Activated naive CD4-positive, alpha-beta T cell treated with anti-CD3 and anti-CD28 coated beads, Interleukin-2, amount 50 U/mL, for 24 hours (primary cell): ENCODE measurements at regions not wholly inside any gene's neighbourhood (a gene's known extent, or its start where the extent isn't known, plus 50 kb on each side); places are given as distances from the start of the nearest gene placed in this dataset.

Experiments
- H3K27ac Mint-ChIP-seq: one replicate; pipeline ENCODE4 v1.8.0; 2021; ENCODE audit warnings: mild to moderate bottlenecking, mixed read lengths
- H3K27me3 Mint-ChIP-seq: one replicate; pipeline ENCODE4 v1.8.0; 2021; ENCODE audit warnings: mixed read lengths
- H3K36me3 Mint-ChIP-seq: one replicate; pipeline ENCODE4 v1.8.0; 2021; ENCODE audit warnings: mixed read lengths
- H3K4me1 Mint-ChIP-seq: one replicate; pipeline ENCODE4 v1.8.0; 2021; ENCODE audit warnings: mixed read lengths
- H3K4me3 Mint-ChIP-seq: one replicate; pipeline ENCODE4 v1.8.0; 2021; ENCODE audit warnings: mild to moderate bottlenecking, mixed read lengths
- H3K9me3 Mint-ChIP-seq: one replicate; pipeline ENCODE4 v1.8.0; 2021; ENCODE audit warnings: mixed read lengths

DNA sequence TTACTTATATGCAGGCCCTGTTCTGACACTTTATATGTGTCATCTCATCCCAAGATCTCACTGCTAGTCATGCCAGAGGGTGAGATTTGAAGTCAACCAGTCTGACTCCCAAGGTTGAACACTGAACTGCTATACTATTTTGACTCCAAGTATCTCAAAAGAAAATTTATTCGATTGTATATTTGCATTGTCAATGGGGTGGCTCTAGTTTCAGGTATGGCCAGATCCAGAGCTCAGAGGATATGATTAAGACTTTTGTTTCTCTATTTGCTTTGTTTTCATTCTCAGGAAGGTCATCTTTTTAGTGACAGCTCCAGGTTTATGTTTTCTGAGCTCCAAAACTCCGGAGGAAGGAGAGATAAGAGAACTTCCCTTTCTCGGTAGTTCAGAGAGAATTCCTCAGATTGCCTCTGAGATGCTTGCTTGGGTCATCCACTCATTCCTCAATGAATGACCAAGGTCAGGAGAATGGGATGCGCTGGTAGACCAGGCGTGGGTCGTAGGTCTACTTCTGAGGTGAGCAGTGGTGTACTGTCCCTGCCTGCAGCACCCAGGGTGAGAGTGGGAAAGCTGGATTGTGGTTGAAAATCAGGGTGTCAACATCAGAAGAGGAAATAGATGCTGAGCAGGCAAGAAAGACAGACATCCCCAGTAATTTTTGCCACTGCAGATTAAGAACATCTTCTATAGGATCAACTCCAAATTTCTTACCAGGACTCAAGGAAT lies 99.3 kb downstream of the PFDN4 start:
- no peaks in the 10 kb centered on the region for H3K36me3 Mint-ChIP-seq
- H3K4me3 Mint-ChIP-seq: no peak overlapping the region
- H3K9me3 Mint-ChIP-seq: no peaks in the 10 kb centered on the region
- H3K27me3 Mint-ChIP-seq: peaks cover 15% of the 10 kb centered on the region
- H3K4me1 Mint-ChIP-seq: peaks cover 5% of the 10 kb centered on the region
- peak overlapping the region; percentile 2 for H3K27ac Mint-ChIP-seq

DNA sequence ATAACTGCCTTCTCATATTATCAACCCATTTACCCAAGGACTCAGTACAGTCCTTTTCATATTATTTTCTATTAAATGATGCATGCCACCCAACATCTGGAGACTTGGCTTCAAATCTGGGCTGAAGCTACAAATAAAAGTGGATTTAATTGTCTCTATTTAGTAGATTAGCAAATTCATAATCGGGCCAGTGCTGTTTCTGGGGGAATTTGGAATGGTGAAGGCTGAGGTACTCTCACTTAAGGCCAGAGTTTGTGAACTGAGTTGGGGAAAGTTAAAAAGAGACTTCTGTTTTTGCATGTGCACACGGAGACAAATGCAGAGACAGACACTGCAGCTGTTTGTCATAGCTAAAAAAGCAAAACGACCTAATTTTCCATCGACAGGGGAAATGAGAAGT lies 100.9 kb downstream of the PFDN4 start:
- Mint-ChIP-seq H3K4me1 (peaks cover 9% of the 10 kb centered on the region), H3K36me3 (no peaks in the 10 kb centered on the region), H3K27ac (peak overlapping the region; percentile 5), H3K9me3 (no peaks in the 10 kb centered on the region), H3K4me3 (no peak overlapping the region), H3K27me3 (peaks cover 12% of the 10 kb centered on the region)

DNA sequence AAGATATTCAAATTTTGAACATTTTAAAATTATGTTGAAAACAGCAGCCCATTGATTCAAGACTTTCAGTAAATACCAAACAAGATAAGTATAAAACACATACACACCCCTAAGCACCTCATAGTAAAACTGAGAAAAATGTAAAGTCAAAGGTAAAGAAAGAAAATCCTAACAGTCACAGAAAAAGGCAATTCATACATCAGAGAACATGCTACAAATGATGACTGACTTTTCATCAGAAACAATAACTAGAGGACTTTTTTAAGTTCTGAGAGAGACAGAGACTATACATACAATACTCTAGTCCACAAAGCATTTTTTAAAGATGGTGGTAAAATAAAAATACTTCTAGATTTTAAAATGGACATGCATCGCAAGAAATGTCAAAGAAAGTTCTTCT lies 111.0 kb downstream of the PFDN4 start:
- Mint-ChIP-seq H3K9me3 (no peaks in the 10 kb centered on the region), H3K4me1 (peaks cover 24% of the 10 kb centered on the region), H3K36me3 (no peaks in the 10 kb centered on the region), H3K27ac (peak overlapping the region; percentile 48), H3K27me3 (peaks cover 10% of the 10 kb centered on the region), H3K4me3 (no peak overlapping the region)

DNA sequence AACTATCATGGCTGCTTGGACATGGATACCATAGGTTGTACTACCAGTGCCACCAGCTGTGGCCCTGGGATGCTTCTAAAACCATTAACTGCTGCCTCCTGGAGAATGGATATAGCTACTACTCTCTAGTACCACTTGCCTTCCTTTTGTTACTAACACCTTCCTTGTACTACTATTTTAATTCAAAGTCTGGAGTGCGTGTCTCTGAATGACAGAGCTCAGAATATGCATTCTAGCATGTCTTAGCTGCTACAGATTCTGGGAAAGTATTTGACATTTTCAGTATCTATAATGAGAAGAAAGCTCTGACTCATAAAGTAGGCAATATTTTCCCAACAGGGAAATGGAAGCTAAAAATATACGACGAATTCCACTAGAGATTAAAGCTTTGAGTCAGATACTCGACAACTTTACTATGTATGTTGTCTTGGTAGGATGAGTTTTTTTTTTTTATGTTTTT lies 112.3 kb downstream of the PFDN4 start:
- H3K27me3 Mint-ChIP-seq: peaks cover 7% of the 10 kb centered on the region
- H3K4me1 Mint-ChIP-seq: peaks cover 36% of the 10 kb centered on the region
- H3K9me3 Mint-ChIP-seq: no peaks in the 10 kb centered on the region
- no peak overlapping the region for H3K4me3 Mint-ChIP-seq
- H3K27ac Mint-ChIP-seq: peak overlapping the region; percentile 92
- no peaks in the 10 kb centered on the region for H3K36me3 Mint-ChIP-seq

DNA sequence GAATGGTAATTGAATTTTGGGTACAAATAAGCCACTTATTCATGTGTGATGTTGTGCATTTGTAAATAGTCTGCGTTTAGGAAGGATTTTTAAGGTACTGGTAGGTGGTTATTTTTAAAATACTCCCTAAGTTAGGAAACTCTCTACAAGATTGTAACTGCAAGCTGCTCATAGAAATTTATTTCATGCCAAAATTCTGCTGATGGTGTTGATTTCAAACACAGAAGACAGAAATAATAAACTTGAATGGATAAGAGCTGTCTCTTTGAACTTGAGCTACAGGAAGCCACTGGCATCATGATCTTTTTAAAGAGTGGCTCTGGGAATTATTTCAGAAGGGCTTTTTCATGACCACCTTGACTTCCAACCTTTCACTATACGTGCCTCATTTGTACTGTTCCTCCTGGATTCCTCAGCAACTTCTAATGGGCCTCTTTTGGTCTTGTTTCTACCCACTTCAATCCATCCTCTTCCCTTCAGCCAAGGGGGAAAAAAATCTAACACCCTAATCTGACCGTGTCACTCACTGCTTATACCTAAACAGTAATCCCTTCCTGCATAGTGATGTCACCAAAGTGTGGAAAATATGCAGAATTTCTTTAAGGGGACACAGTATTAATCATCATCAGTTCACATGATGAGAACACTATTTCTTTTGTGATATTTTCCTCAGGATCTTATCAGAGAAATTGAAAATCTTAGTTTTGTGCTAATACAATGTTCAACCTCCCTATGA lies 113.6 kb downstream of the PFDN4 start:
- Mint-ChIP-seq H3K4me3 (peak overlapping the region; percentile 16), H3K27me3 (peaks cover 2% of the 10 kb centered on the region), H3K36me3 (no peaks in the 10 kb centered on the region), H3K4me1 (peaks cover 36% of the 10 kb centered on the region), H3K9me3 (no peaks in the 10 kb centered on the region), H3K27ac (peak overlapping the region; percentile 81)

DNA sequence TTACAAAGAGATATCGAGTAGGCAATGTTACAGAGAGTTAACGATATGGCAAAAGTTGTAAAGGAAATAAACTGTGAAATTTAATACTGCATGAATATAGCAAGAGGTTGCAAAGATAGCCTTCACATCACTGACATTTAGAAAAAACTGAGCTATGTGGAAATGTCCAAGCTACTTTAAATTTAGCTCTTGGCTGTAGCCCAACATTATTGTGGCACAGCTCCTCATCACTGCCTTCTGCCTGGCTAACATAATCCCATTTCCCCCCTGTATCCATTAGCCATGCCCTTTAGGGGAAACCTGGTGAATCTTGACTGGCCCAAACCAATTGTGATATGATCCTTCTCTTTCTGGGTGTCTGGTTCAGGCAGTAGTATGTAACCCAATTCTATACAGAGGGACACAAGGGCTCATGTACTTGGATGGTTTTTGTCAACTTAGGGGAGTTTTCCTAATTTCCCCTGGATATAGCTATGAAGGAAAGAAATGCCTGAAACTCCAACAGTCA lies 115.4 kb downstream of the PFDN4 start:
- Mint-ChIP-seq H3K4me1 (peaks cover 36% of the 10 kb centered on the region), H3K27ac (peak overlapping the region; percentile 15), H3K4me3 (no peak overlapping the region), H3K9me3 (no peaks in the 10 kb centered on the region), H3K27me3 (peaks cover 2% of the 10 kb centered on the region), H3K36me3 (no peaks in the 10 kb centered on the region)

DNA sequence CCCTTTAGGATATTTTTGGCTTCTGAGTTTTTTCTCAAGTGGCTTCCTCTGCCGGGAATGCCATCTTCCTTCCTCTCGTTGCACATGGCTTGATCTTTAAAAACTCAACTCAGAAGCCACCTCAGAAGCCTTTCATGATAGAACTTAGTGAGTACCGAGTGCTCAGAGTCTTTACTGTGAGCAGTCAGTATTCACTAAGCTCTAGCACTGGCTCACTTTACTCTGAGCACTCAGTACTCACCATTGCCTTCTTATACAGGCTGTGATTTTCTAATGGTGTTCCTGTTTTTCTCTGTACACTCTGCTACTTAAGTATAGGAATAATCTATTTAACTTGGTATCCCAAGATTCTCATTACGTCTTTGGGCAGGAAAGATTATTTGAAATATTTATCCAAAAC lies 116.2 kb downstream of the PFDN4 start:
- Mint-ChIP-seq H3K27me3 (peaks cover 2% of the 10 kb centered on the region), H3K4me3 (no peak overlapping the region), H3K4me1 (peaks cover 36% of the 10 kb centered on the region), H3K36me3 (no peaks in the 10 kb centered on the region), H3K27ac (peak overlapping the region; percentile 61), H3K9me3 (no peaks in the 10 kb centered on the region)

DNA sequence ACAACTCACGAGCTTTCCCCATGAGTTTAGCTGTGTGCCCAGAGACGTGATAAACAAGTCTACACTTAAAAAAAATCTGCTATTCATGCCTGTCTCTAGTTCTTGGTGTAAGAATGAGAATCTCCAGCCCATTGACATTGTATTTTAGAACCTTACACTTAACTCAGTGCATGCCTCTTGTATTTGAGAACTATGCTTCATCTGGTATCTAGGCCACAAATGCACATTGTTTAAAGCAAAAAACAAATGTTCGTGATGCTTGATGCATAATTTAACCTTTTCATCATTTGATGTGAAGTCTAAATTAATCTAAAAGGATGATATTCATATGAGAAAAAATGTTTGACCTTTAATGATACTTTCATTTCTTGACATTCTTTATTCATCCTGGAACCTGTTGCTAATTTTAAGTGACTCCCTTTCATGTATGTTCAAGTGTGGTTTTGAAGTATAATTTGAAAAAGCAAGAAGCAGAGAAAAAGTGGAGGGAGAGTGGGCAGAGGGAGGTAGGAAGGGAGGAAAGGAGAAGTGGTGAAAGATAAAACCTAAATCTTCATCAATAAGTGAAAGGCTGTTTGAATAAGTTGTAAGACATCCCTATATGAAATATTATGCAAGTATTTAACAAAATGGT lies 116.9 kb downstream of the PFDN4 start:
- no peaks in the 10 kb centered on the region for H3K36me3 Mint-ChIP-seq
- H3K27ac Mint-ChIP-seq: peak overlapping the region; percentile 61
- peaks cover 31% of the 10 kb centered on the region for H3K4me1 Mint-ChIP-seq
- H3K27me3 Mint-ChIP-seq: peaks cover 2% of the 10 kb centered on the region
- H3K4me3 Mint-ChIP-seq: peak overlapping the region; percentile 5
- no peaks in the 10 kb centered on the region for H3K9me3 Mint-ChIP-seq

DNA sequence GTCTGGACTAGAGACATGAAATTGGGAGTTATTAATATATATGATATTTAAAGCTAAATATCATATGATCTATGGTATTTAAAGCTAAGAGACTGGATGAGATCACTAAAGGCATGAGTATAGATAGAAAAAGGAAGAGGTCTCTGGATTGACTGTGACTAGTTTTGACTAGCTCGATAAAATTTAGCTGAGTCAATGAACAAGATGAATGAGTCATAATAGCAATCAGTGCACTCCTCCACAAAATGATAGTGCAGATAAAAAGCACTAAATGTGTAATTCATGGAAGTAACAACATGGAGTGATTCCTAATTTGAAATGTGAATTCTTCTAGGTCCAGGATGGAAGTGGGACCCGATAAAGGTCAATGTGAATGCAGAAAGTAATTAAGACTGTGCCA lies 127.4 kb downstream of the PFDN4 start:
- Mint-ChIP-seq H3K27me3 (peaks cover 7% of the 10 kb centered on the region), H3K4me1 (no peaks in the 10 kb centered on the region), H3K36me3 (no peaks in the 10 kb centered on the region), H3K27ac (no peak overlapping the region), H3K9me3 (peaks cover 8% of the 10 kb centered on the region), H3K4me3 (no peak overlapping the region)

DNA sequence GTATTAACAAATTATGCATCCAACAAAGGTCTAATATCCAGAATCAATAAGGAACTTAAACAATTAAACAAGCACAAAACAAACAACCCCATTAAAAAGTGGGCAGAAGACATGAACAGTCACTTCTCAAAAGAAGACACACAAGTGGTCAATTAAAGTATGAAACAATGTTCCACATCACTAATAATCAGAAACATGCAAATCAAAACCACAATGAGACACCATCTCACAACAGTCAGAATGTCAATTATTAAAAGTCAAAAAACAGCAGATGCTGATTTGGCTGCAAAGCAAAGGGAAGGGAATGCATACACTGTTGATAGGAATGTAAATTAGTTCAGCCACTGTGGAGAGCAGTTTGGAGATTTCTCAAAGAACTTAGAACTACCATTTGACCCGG lies 129.3 kb downstream of the PFDN4 start:
- no peak overlapping the region for H3K4me3 Mint-ChIP-seq
- peaks cover 8% of the 10 kb centered on the region for H3K9me3 Mint-ChIP-seq
- no peak overlapping the region for H3K27ac Mint-ChIP-seq
- no peaks in the 10 kb centered on the region for H3K4me1 Mint-ChIP-seq
- H3K36me3 Mint-ChIP-seq: no peaks in the 10 kb centered on the region
- H3K27me3 Mint-ChIP-seq: peaks cover 7% of the 10 kb centered on the region

DNA sequence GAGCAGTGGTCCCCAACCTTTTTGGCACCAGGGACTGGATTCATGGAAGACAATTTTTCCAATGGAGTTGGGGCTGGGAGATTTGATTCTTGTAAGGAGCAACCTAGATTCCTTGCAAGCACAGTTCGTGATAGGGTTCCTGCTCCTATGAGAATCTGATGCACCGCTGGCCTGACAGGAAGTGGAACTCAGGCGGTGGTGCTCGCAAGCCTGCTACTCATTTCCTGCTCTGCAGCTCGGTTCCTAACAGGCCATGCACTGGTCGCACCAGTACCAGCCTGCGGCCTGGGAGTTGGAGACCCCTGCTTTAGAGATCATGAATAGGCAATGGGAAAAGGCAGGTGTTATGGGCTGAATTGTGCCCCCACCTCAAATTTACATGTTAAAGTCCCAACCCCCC lies 131.2 kb downstream of the PFDN4 start:
- Mint-ChIP-seq H3K4me3 (no peak overlapping the region), H3K4me1 (no peaks in the 10 kb centered on the region), H3K27me3 (peaks cover 16% of the 10 kb centered on the region), H3K9me3 (peaks cover 8% of the 10 kb centered on the region), H3K36me3 (no peaks in the 10 kb centered on the region), H3K27ac (no peak overlapping the region)

DNA sequence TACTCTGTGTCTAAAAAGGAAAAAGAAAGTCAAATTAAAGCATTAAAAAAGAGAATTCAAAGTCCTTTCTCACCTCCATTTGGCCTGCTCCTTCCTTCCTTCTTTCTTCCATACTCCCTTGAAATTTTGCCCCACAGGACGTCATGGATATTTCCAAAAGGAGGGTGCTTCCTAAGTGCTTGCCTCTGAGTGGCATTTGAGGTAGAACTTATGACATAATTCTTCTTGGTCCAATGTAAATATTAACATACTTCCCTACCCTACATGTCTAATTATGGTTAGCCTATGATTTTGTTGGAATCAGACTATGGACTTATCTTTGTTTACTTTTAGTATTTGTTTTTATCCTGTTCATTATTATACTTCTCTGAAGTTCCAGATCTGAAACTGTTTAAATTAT lies 132.3 kb downstream of the PFDN4 start:
- no peaks in the 10 kb centered on the region for H3K4me1 Mint-ChIP-seq
- no peaks in the 10 kb centered on the region for H3K36me3 Mint-ChIP-seq
- peaks cover 13% of the 10 kb centered on the region for H3K27me3 Mint-ChIP-seq
- H3K4me3 Mint-ChIP-seq: no peak overlapping the region
- H3K9me3 Mint-ChIP-seq: peaks cover 7% of the 10 kb centered on the region
- no peak overlapping the region for H3K27ac Mint-ChIP-seq

DNA sequence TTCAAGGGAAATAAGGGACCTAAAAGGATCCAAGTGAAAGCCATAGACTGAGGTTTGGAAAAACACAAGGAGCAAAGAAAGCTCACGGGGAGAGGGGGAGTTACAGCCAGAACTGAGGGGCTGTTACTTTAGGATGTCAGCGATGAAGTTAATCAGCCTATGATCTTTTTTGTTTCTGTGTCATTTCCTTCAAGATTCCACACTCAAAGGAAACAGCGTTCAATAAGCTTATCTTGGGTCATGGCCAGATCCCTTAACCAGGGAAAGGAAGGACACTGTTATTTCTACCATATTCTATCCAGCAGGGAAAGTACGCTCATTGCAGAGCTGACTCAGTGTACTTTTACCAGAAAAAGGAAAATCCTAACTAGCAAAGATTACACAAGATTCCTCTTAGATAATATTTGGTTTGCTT lies 132.8 kb downstream of the PFDN4 start:
- Mint-ChIP-seq H3K27ac (no peak overlapping the region), H3K4me3 (no peak overlapping the region), H3K27me3 (peaks cover 13% of the 10 kb centered on the region), H3K4me1 (no peaks in the 10 kb centered on the region), H3K9me3 (peaks cover 2% of the 10 kb centered on the region), H3K36me3 (no peaks in the 10 kb centered on the region)

DNA sequence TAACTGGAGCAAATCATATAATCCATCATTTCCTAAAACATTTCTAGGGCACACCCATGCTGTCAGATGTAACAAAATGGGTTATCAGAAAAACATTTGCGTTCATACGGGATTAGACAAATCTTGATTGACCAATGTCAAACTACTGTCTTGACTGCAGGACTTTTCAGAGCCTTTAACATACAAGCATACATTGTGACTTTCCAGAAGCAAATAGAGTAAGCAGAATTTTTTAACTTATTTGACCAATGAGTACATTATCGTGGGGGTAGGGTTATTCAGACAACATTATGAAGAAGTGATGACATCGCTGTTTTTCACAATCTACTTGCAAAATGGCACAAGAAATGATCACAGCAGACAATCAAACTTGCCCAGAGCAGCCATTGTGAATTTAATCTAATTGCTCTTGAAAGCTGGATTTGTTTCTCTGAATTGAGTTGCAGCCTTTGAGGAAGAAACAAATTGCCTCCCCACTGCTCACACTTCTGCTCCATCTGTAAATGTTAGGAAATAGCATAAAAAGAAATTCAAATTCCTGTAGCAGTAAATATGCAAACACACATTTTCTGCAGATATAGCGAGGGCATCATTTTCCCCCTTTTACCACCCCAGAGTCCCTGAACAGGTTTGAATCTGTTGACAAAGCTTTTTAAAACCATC lies 133.0 kb upstream of the DOK5 start:
- Mint-ChIP-seq H3K27ac (peak overlapping the region; percentile 14), H3K27me3 (peaks cover 16% of the 10 kb centered on the region), H3K4me3 (no peak overlapping the region), H3K9me3 (no peaks in the 10 kb centered on the region), H3K36me3 (no peaks in the 10 kb centered on the region), H3K4me1 (no peaks in the 10 kb centered on the region)

DNA sequence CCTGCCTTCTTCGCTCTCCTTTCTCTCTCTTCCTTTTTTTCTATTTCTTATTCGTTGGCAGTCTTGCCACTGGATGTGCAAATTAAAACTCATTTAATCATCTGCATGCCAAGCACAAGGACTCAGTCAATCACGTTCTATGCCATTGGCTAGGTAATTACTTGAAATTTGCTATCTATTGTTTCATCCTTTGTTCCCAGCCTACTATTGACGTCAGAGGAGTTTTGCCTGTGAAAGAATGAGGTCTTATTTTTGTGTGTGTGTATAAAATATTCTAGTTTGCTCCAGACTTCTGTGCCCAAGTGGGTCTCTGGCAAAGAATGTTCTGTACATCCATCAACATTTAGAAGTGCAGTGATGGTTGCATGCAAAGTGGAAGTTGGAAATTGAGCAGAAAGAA lies 132.3 kb upstream of the DOK5 start:
- no peak overlapping the region for H3K4me3 Mint-ChIP-seq
- no peaks in the 10 kb centered on the region for H3K36me3 Mint-ChIP-seq
- H3K9me3 Mint-ChIP-seq: no peaks in the 10 kb centered on the region
- H3K27ac Mint-ChIP-seq: no peak overlapping the region
- no peaks in the 10 kb centered on the region for H3K4me1 Mint-ChIP-seq
- peaks cover 18% of the 10 kb centered on the region for H3K27me3 Mint-ChIP-seq
